Gastroesophageal sphincter (tissue), 3 donors: ENCODE measurements at regions not wholly inside any gene's neighbourhood (a gene's known extent, or its start where the extent isn't known, plus 50 kb on each side); places are given as distances from the start of the nearest gene placed in this dataset.

Experiments
- POLR2AphosphoS5 ChIP-seq: sonication (generic); formaldehyde crosslinking; IDR thresholded peaks from one replicate; pipeline ENCODE4 v1.6.1; 2017; ENCODE audit warnings: antibody characterized with exemption
- TF ChIP-seq, protein P1 (sequence below), 4 experiments: fragments of 200-600 bp in 2 of 4; fragments of 450-650 bp in 2 of 4; sonication (generic) in 1 of 4; IDR thresholded peaks; one replicate each; pipeline ENCODE4 v1.5.1; 2017 to 2019; ENCODE audit warnings: antibody characterized with exemption in 4 of 4, mild to moderate bottlenecking in 2 of 4, moderate library complexity in 2 of 4

DNA sequence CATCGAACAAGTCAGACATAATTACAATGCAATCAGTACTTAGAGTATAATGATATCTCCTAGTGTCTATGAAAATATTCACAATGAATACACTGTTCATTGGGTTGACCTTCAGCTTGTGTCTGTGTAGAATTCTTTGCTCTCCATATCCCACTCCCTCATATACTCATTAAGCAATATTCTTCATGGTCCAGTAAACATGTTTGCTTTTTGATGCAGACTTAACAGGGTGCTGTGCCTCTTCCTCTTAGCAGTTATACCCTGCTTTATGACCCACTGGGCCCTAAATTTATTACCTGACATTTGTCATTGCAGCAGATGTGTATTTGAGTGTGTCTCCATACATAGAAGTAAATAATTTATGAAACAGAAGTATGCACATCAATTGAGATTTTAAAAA is 352.5 kb upstream of the CCDC179 start:
- no peak for TF ChIP-seq POLR2AphosphoS5
- TF ChIP-seq, protein P1, sequence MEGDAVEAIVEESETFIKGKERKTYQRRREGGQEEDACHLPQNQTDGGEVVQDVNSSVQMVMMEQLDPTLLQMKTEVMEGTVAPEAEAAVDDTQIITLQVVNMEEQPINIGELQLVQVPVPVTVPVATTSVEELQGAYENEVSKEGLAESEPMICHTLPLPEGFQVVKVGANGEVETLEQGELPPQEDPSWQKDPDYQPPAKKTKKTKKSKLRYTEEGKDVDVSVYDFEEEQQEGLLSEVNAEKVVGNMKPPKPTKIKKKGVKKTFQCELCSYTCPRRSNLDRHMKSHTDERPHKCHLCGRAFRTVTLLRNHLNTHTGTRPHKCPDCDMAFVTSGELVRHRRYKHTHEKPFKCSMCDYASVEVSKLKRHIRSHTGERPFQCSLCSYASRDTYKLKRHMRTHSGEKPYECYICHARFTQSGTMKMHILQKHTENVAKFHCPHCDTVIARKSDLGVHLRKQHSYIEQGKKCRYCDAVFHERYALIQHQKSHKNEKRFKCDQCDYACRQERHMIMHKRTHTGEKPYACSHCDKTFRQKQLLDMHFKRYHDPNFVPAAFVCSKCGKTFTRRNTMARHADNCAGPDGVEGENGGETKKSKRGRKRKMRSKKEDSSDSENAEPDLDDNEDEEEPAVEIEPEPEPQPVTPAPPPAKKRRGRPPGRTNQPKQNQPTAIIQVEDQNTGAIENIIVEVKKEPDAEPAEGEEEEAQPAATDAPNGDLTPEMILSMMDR (IDR thresholded peaks at IDR 0.05), result no peak
